HepG2 (cell line): ENCODE measurements at regions not wholly inside any gene's neighbourhood (a gene's known extent, or its start where the extent isn't known, plus 50 kb on each side); places are given as distances from the start of the nearest gene placed in this dataset.

ENCODE experiments used
- ATF3 ChIP-seq: sonication (generic); formaldehyde crosslinking; IDR thresholded peaks from 2 replicates; pipeline ENCODE4 v1.4.0; 2020; ENCODE audit warnings: missing genetic modification reagents
- FOXP1 ChIP-seq, 2 experiments: fragments of 450-650 bp in 1 of 2; IDR thresholded peaks; 2 replicates each; pipeline ENCODE4 v1.6.1; 2017 to 2018; ENCODE audit warnings: antibody characterized with exemption in 1 of 2
- KAT8 ChIP-seq: IDR thresholded peaks from 2 replicates; pipeline ENCODE4 v1.6.1; 2016; ENCODE audit warnings: missing genetic modification reagents, missing compliant biosample characterization
- NCOA1 ChIP-seq: sonication (generic); formaldehyde crosslinking; IDR thresholded peaks from 2 replicates; pipeline ENCODE4 v1.9.0; 2021; ENCODE audit warnings: missing genetic modification reagents
- PHF20 ChIP-seq: sonication (generic); formaldehyde crosslinking; IDR thresholded peaks from 2 replicates; pipeline ENCODE4 v1.5.0; 2020; ENCODE audit warnings: mild to moderate bottlenecking, missing genetic modification reagents
- POLR2AphosphoS5 ChIP-seq: IDR thresholded peaks from 2 replicates; pipeline ENCODE4 v1.6.1; 2012; ENCODE audit warnings: low read depth, low read length
- SP1 ChIP-seq, 2 experiments: fragments of 450-650 bp in 1 of 2; sonication (generic) in 1 of 2; formaldehyde crosslinking in 1 of 2; IDR thresholded peaks; 2 replicates each; pipeline versions ENCODE4 v1.4.0 to v1.6.1; 2016 to 2020; ENCODE audit warnings: missing genetic modification reagents in 1 of 2
- ZNF431 ChIP-seq: sonication (generic); formaldehyde crosslinking; IDR thresholded peaks from 2 replicates; pipeline ENCODE4 v1.9.0; 2022; ENCODE audit warnings: missing genetic modification reagents, low read depth, mild to moderate bottlenecking, borderline replicate concordance
- ZSCAN29 ChIP-seq: sonication (generic); formaldehyde crosslinking; conservative IDR thresholded peaks from 2 replicates; pipeline ENCODE4 v1.4.0; 2020; ENCODE audit warnings: mild to moderate bottlenecking, missing genetic modification reagents

GRCh38 chr16:22693638-22694340 is 120.2 kb upstream of the HS3ST2 start:
- no peak for TF ChIP-seq ATF3 (CRISPR knock-in tag)
- no peak for TF ChIP-seq NCOA1 (CRISPR knock-in tag)
- no peak for TF ChIP-seq KAT8 (CRISPR knock-in tag)
- TF ChIP-seq FOXP1 (IDR thresholded peaks at IDR 0.05): no peak
- TF ChIP-seq FOXP1 (CRISPR knock-in tag; IDR thresholded peaks at IDR 0.05): no peak
- TF ChIP-seq ZSCAN29: no peak
- TF ChIP-seq PHF20 (CRISPR knock-in tag): no peak
- no peak for TF ChIP-seq POLR2AphosphoS5
- no peak for TF ChIP-seq SP1 (IDR thresholded peaks at IDR 0.05)
- TF ChIP-seq SP1 (CRISPR knock-in tag; IDR thresholded peaks at IDR 0.05): no peak
- TF ChIP-seq ZNF431 (CRISPR knock-in tag): no peak
